Amniotic epithelial cell (primary cell): ENCODE measurements at regions not wholly inside any gene's neighbourhood (a gene's known extent, or its start where the extent isn't known, plus 50 kb on each side); places are given as distances from the start of the nearest gene placed in this dataset.
"Not testable (repeated sequence)": the region's sequence is repeated elsewhere in the genome, so short reads cannot be mapped to it uniquely, and the experiment has no call there.

Experiments
- DNase-seq: peaks from one replicate; pipeline ENCODE4 v3.0.0-alpha.2; 2010; ENCODE audit warnings: low read depth

DNA sequence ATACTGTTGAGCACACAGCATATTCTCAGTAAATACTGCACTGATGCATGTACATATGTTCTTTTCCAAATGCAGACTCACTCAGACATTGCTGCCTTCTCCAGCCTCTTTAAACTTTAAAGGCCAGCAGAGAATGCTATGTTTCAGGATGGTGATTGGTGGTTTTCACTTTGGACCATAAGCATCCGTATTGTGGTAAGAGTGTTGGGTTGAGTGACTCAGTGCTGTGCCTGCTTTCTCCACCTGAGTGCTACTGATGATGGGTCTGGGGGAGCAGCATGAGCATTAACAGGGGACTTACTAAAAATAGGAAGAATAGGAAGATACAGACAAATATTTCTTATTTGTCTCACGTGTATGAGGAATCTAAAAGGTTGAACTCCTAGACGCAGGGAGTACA is 56.3 kb upstream of the ZNF92 start:
- DNase-seq = no peak

DNA sequence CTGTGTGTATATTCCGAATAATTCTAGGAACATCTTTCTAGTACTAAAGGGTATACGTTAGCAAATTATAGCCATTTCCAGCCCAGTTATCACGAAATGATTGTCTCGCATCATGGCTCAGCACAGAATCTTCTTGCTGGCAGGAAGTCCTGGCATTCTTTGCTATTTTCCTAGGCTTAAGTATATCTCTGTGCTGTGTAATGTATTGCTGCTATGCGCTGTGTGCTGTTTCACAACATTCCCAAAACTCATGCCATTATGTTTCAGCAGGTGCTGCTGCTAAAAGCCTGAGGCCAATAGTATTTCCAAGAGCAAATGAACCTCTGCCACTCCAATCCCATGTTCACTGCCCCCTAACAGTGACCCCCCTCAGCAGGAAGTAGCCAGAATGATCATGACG is 62.9 kb upstream of the ZNF92 start:
- DNase-seq = peak; percentile 13

DNA sequence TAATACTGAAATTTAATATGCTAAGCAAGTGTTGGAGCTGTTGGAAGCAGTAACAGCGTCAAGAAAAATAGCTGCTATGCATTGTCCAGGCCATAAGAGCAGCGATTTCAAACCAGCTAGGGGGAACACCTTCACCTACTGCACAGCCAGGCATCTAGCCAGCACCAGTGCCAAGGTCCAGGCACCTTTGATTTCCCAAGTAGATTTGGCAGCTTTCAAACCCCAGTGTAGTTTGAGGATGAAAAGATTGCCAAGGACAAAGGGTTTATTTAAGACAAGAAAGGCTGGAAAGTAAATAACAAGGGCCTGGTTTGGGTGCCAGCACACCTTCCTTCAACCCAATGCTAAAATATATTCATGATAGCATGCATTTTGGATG is 65.4 kb upstream of the ZNF92 start:
- no peak for DNase-seq

DNA sequence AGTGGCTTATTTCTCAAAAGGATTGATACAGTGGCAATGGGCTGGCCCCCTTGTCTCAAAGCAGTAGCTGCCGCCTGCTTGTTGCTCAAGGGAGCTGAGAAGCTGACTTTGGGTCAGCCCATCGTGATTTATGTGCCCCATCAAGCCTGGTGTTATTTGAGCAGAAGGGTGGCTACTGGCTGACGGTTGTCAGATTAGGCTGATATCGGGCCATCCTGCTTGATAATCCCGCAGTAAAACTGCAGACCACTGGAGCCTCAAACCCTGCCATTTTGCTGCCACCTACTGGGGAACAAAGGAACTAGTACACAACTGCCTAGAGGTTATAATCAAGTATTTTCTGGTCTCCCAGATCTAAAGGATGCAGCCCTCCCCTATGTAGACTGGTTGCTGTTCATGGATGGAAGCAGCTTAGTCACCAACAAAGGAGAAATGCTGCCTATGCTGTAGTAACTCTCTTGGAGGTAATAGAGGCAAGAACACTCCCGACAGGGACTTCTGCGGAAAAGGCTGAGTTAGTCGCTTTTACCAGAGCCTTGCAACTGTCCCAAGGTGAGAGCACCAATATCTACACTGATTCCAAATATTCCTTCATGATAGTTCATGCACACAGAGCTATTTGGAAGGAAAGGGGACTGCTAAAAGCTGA is 65.9 kb upstream of the ZNF92 start:
- DNase-seq = peak; percentile 61

DNA sequence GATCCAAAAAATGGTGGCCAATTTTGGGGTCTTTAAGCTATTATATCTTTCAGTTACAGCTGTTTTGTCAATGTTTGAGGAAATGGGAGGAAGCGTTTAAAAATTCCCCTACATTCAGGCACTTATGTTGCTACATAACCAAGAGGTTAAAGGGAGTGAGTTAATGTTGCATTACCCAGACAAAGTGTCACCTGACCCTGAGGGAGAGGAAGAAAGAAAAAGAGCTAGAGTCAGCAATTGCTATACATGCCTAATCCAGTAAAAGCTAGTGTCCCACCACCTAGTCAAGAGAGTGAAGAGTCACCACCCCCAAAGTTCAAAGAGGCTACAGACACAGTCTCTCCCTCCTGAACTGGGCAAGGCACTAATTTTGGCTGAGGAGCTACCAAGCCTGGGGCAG is 69.5 kb upstream of the ZNF92 start:
- DNase-seq = no peak

DNA sequence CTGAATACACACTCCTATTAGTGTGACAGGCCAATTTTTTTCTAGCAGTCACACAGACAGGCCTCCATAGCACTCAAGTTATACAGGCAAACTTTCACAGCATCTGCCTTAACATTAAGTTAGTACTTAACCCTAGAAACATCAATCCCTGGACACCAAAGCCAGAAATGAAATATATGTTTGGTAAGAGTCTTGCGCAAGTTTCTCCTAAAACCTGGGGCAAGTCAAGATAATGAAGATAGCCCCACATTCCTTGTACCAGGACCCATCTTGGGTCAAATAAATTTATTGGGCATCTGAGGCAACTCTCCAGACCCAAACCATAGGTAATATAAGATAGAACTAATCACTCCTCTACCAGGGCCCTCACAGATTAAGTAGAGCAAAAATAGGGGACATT is 70.8 kb upstream of the ZNF92 start:
- peak; percentile 27 for DNase-seq

DNA sequence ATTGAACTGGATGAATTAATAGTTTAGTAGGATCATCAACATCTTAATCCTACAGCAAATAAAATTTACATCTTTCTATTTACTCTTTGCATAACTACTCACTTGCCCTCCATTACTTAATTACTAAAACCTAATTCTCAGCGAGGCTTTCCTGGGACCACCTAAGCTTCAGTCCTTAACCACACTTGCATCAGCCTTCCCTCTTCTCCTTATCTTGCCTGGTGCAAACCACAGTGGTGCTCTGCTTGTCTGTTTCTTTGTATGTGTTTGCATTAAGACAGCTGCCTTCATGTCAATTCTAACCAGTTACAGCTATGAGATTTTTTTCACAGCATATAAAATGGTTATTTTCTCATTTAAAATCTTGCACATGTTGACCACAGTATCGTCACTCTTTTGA is 72.6 kb upstream of the ZNF92 start:
- peak; percentile 66 for DNase-seq

DNA sequence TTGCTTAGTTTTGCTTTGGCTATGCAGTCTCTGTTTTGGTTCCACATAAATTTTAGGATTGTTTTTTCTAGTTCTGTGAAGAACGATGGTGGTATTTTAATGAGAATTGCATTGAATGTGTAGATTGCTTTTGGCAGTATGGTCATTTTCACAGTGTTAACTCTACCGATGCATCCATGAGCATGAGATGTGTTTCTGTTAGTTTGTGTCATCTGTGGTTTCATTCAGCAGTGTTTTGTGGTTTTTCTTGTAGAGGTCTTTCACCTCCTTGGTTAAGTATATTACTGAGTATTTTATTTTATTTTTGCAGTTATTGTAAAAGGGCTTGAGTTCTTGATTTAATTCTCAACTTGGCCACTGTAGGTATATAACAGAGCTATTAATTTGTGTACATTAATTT is 78.2 kb upstream of the ZNF92 start:
- no peak for DNase-seq

DNA sequence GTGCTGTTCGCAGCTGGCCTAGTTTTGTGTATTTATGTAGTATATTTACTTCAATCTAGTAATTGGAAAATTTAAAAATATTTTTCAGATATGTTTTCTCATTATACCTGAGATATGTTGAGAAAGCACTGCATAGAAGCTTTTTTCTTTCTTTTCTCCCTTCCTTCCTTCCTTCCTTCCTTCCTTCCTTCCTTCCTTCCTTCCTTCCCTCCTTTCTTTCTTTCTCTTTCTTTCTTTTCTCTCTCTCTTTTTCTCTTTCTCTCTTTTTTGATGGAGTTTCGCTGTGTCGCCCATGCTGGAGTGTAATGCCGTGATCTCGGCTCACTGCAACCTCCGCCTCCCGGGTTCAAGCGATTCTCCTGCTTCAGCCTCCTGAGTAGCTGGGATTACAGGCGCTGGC is 83.3 kb upstream of the ZNF92 start:
- not testable (repeated sequence) for DNase-seq

DNA sequence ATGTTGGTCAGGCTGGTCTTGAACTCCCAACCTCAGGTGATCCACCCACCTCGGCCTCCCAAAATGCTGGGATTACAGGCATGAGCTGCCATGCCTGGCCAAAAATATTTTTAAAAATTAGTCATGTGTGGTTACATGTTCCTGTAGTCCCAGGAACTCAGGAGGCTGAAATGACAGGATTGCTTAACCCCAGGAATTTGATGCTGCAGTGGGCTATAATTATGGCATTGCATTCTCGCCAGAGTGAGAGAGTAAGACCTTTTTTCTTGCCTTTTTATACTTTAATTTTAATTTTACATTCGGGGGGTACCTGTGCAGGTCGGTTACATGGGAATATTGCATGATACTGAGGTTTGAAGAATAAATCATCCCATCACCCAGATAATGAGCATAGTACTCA is 86.6 kb upstream of the ZNF92 start:
- DNase-seq = peak; percentile 39

DNA sequence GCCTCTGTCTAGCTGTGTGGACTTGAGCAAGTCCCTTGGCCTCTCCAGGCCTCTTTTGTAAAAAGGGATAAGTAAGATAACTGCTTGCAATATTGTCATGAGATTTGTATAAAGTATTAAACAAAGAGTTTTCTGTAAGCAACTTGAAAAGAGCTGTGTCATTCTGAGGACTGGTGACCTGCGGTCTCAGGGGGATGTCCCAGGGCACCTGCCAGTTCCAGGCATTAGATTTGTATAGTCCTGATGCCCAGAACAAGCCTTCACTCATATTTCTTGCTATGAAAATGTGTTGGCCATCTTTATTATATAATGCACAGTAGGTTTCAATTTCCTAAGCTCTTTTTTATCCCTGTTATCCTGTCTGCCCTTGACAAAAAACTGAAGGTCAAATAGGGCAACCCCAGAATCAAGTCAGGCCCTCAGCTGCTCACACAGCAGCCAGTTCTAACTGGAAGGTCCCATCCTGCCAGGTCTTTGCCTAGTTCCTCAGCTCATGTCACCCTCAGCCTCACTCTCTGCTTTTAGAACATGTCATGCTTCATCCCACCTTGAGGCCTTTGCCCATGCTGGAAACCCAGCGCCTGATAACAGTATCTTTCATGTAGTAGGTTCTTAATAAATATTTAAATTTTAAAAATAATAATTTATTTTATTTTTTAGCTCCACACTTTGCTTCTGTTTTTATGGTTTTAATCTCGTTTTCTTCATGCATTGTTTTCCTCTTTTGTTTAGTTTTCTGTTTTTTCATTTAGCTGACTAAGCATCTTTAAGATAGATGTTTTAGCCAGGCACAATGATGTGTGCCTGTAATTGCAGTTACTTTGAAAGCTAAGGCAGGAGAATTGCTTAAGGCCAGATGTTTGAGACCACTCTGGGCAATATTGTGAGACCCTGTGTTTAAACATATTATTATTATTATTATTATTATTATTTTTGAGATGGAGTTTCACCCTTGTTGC is 87.5 kb upstream of the ZNF92 start:
- no peak for DNase-seq

DNA sequence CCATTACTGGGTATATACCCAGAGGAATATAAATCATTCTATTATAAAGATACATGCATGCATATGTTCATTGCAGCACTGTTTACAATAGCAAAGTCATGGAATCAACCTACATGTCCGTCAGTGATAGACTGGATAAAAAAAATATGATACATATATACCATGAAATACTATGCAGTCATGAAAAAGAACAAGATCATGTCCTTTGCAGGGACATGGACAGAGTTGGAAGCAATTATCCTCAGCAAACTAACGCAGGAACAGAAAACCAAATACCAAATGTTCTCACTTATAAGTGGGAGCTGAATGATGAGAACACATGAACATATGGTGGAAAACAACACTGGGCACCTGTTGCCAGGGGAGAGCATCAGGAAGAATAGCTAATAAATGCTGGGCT is 88.4 kb upstream of the ZNF92 start:
- DNase-seq = not testable (repeated sequence)

DNA sequence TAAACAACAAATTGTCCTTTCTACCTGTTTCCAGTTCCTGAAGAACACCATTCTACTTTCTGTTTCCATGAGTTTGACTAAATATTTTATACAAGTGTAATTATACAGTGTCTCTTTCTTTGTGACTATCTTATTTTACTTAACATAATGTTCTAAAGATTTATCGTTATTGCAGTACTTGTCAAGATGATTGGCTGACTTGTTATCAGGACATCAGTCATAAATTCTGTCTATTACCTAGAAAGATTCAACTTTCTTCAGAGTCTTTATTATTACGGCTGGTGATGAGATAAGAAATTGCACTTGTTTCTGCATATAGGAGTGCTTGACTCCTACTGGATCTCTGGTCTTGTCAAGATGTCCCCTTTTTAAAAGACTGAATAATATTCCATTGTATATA is 93.9 kb upstream of the ZNF92 start:
- no peak for DNase-seq

DNA sequence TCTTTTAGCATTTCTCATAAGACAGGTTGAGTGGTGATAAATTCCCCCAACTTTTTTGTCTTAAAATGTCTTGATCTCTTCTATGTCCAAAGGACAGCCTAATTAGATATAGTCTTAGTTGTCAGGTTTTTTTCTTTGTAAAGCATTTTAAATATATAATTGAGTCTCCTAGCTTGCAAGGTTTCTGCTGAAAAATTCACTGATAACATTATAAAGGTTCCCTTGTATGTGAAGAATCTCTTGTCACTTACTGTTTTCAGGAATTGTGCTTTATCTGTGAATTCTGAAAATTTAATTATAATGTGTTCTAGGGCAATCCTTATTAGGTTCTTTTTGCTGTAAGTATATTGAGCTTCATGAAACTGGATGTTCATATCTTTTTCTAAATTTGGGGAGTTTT is 96.8 kb upstream of the ZNF92 start:
- no peak for DNase-seq

DNA sequence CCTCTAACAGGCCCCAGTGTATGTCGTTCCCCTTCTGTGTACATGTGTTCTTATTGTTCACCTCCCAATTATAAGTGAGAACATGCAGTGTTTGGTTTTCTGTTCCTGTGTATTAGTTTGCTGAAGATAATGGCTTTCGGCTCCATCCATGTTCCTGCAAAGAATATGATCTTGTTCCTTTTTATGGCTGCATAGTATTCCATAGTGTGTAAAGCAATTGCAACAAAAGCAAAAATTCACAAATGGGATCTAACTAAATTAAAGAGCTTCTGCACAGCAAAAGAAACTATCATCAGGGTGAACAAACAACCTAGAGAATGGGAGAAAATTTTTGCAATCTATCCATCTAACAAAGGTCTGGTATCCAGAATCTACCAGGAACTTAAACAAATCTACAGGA is 102.2 kb upstream of the ZNF92 start:
- not testable (repeated sequence) for DNase-seq

DNA sequence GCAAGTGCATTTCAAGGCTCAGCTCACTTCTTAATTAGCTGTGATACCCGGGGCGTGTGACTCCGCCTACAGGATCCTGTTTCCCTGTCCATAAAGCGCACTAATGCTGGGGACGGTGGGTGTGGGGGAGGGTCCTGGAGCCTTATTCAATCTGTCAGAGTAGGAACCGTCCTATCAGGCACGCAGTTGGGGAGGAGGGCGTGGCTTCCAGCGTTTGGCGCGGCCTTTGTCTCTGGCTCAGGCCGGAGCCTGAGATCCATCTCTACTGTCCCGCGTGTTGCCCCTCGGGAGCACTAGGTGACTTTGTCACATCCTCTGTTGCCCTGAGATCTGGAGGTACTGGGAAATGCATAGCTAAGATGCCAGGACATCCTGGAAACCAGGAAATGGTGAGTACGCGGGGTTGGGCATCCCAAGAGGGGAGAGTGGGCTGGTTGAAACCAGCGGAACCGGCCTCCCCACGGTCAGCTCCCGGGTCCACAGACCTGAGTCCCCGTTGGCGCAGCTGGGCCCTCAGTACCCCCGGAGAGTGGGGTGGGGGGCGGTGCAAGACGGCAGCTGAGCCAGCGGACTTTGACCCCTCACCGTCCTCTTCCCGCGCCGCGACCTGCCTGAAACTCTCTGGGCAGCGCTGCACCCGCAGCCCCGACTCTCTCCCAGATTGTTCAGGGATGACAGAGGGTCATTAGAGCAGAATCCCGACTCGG is 104.4 kb upstream of the ZNF92 start:
- peak; percentile 58 for DNase-seq

DNA sequence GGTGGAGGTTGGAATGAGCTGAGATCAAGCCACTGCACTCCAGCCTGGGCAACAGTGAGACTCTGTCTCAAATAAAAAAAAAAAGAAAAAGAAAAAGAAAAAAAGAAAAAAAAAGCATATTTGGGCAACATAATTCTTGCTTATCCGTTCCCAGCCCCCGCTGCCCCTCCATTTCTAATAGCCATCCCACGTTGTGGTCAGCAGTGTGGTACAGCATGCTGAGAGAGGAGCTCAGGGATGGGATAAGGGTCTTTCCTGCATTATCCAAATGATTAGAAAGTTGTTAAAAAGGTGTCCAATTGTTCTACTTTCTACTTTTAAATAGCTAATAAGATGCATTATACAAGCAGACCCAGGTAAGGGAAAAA is 104.9 kb upstream of the ZNF92 start:
- no peak for DNase-seq

DNA sequence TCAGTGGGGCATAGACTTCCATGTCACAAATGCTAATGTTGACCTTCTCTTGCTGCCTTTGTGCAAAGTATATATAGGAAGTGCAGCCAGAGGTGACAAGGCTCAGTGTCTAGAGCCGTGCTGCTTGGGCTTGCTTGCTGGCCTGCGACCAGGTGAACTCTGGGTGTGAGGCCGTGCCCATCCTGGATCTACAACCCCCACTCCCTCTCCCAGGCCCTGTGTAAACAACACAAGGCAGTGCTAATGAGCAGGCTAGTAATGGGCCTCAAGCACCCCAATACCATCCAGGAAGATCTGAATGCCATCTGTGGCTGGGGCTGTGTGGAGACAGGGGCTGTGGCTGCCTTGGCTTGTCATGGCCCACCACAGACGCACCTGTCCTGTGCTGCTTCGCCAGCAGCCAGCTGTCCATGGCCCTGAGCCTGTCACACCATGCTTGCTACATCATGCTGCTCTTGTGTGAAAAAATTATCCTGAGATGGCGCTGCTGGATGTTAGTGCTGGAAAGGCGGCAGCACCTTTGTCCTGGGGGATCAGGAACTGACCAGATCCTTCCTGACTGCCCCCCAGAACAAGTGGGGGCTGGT is 107.6 kb upstream of the ZNF92 start:
- no peak for DNase-seq

DNA sequence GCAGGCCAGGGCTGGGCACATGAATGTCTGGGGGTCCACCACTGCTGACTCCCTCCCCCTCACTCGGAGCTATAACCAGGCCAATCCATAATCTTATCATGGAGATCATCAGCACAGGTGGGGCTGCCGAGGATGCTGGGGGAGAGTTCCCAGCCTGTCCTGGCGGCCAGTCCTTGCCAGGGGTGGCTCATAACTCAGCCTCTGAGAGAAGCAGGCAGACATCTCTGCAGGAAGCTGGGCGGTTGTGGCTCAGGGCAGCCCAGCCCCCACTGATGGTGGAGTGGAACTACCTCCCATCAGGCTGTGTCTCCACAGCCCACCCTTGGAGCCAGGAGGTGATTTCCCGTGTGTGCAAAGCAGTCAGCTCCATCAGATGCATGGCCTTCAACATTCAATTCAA is 109.4 kb upstream of the ZNF92 start:
- no peak for DNase-seq

DNA sequence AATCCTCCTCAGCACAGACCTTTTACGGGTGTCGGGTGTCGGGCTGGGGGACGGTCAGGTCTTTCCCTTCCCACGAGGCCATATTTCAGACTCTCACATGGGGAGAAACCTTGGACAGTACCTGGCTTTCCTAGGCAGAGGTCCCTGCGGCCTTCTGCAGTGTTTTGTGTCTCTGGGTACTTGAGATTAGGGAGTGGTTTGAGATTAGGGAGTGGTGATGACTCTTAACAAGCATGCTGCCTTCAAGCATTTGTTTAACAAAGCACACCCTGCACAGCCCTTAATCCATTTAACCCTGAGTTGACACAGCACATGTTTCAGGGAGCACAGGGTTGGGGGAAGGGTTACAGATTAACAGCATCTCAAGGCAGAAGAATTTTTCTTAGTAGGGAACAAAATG is 113.0 kb upstream of the ZNF92 start:
- not testable (repeated sequence) for DNase-seq

DNA sequence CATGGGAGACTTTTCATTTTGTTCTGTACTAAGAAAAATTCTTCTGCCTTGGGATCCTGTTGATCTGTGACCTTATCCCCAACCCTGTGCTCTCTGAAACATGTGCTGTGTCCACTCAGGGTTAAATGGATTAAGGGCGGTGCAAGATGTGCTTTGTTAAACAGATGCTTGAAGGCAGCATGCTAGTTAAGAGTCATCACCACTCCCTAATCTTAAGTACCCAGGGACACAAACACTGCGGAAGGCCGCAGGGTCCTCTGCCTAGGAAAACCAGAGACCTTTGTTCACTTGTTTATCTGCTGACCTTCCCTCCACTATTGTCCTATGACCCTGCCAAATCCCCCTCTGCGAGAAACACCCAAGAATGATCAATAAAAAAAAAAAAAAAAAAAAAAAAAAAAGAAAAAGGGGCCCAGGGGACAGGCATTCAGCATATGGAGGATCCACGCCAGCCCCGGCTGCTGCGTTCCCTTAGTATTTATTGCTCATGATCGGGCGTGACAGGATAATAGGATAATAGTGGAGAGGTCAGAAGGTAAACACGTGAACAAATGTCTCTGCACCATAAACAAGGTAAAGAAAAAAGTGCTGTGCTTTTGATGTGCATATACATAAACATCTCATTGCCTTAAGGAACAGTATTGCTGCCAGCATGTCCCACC is 113.7 kb upstream of the ZNF92 start:
- not testable (repeated sequence) for DNase-seq

DNA sequence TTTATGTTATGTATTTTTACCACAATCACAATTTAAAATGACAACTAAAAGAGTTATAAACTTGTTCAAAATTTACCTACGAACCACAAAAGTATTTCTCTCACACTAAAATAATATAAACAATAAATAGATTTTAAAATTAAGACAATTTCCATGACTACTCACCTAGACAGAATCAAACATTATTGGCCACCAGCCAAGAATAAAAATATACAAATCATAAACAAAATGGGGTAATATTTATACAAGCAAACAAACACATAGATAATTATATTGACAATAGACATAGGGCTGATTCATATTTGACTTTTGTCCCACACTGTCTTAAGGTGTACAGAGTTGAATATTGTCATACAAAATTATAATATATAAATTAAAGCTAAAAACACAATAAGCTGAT is 119.6 kb upstream of the ZNF92 start:
- DNase-seq = no peak
